ENCODE measurements at regions not wholly inside any gene's neighbourhood (a gene's known extent, or its start where the extent isn't known, plus 50 kb on each side); places are given as distances from the start of the nearest gene placed in this dataset.

DNA sequence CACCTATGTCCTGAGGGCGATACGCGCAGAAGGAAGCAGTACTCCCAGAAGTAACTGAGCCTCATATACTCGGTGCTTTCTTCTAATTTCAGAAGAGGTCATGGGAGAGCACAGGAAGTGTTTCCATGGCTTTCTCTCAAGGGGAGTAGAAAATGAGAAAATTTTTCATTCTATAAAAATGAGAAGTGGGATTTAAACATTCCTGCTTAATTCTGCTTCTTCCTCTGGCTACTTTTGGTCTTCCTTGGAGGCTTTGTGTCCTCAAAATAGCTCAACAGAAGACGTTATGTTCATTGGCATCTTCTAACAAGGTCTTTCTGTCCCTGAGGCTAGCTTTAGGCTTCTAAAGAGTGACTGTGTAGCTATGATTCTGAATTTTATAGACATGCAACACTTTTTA lies 497.0 kb downstream of the TDRD15 start:
- Histone ChIP-seq H3K36me3 (no peaks in the 10 kb centered on the region), H3K4me1 (replicated peaks) (no peaks in the 10 kb centered on the region), H3K4me3 (no peak overlapping the region), H3K27me3 (replicated peaks) (0 out of 2 replicates have a peak, but pooled peaks cover 3% of the 10 kb centered on the region), H3K27ac (no peak overlapping the region), H3K9me3 (replicated peaks) (no peaks in the 10 kb centered on the region)
- DNase-seq (ENCODE audit: low read depth in 1 of 2, low spot score in 2 of 2), result no peak

DNA sequence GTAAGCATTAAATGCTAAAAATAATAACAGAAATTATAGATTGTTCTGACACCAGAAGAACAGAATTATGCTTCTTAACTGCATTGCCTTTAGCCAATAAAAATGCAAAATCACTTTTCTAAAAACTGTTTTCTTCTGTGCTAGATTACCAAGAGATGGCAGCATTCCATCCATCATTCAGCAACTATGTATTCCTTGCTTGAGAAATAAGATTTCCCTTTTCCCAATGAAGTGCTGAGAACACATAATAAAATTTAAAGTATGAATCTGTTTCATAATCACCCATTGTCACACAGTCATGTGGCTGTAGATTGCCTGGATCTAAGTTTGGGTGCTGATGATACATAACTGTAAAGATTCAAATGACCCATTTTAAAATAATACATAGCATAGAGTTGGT lies 504.2 kb downstream of the TDRD15 start:
- DNase-seq (ENCODE audit: low read depth in 1 of 2, low spot score in 2 of 2), result no peak
- H3K27ac ChIP-seq, result no peak overlapping the region
- H3K27me3 ChIP-seq (replicated peaks), result 0 out of 2 replicates have a peak, but pooled peaks cover 3% of the 10 kb centered on the region
- no peak overlapping the region for H3K4me3 ChIP-seq
- H3K36me3 ChIP-seq, result no peaks in the 10 kb centered on the region
- H3K4me1 ChIP-seq (replicated peaks), result no peaks in the 10 kb centered on the region
- no peaks in the 10 kb centered on the region for H3K9me3 ChIP-seq (replicated peaks)

DNA sequence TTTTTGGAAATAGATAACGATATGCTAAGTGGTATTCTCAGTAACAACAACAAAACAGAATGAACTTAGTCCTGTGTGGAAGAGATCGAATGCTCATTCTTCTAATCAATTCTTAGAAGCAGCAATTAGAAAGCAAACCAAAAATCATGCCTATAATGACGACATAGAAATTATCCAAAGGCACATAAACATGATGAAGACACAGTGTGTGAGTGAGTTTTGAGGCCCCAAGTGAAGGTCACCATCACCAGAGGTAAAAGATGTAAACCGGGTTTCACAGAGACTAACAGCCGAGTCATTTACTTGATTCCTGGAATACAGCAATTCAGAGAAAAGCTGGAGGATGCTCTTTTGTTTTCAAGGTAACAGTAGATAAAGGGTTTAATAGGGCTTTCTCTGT lies 509.2 kb downstream of the TDRD15 start:
- no peaks in the 10 kb centered on the region for H3K4me1 ChIP-seq (replicated peaks)
- no peaks in the 10 kb centered on the region for H3K9me3 ChIP-seq (replicated peaks)
- H3K4me3 ChIP-seq, result no peak overlapping the region
- no peaks in the 10 kb centered on the region for H3K36me3 ChIP-seq
- H3K27ac ChIP-seq, result no peak overlapping the region
- H3K27me3 ChIP-seq (replicated peaks), result no peaks in the 10 kb centered on the region
- DNase-seq (ENCODE audit: low read depth in 1 of 2, low spot score in 2 of 2), result no peak

DNA sequence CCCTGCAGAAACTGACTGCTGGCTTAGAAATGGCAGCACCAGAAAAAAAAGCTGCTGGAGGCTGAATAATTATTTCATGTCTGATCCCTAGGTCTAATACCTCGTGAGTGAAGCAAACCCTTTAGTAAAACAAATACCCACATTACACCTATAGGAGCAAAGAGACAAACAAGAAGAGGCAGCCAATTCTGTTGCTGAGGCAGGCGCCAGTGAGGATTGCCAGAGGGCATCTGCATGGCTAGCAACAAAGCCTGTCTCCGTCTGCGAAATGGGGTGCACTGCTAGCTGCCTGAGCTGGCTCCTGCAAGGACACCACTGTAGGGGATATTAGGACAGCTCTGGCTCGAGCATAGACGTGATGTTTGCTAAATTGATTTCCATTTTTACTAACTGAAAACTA lies 509.7 kb downstream of the TDRD15 start:
- Histone ChIP-seq H3K9me3 (replicated peaks) (no peaks in the 10 kb centered on the region), H3K27me3 (replicated peaks) (no peaks in the 10 kb centered on the region), H3K27ac (no peak overlapping the region), H3K36me3 (no peaks in the 10 kb centered on the region), H3K4me3 (no peak overlapping the region), H3K4me1 (replicated peaks) (no peaks in the 10 kb centered on the region)
- no peak for DNase-seq (ENCODE audit: low read depth in 1 of 2, low spot score in 2 of 2)

DNA sequence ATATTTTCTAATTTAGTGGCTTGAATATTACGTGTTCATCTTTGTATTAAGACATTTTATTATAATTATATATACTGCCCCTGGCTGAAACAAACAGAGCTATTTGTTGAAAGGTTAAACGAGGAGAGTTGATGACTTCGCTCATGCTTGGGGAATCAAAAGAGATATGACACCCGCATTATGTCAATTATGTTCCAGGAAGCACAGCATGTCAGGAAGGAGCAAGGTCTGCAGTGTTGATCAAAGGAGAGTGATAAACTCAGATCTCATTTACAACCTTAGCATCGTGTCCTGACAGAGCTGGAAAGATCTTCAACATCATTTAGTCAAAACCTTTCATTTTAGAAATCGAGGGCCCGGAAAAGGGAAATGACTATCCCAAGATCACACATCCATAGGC lies 510.1 kb downstream of the TDRD15 start:
- Histone ChIP-seq H3K4me1 (replicated peaks) (no peaks in the 10 kb centered on the region), H3K36me3 (no peaks in the 10 kb centered on the region), H3K4me3 (no peak overlapping the region), H3K9me3 (replicated peaks) (no peaks in the 10 kb centered on the region), H3K27ac (no peak overlapping the region), H3K27me3 (replicated peaks) (no peaks in the 10 kb centered on the region)
- DNase-seq (ENCODE audit: low read depth in 1 of 2, low spot score in 2 of 2), result no peak

DNA sequence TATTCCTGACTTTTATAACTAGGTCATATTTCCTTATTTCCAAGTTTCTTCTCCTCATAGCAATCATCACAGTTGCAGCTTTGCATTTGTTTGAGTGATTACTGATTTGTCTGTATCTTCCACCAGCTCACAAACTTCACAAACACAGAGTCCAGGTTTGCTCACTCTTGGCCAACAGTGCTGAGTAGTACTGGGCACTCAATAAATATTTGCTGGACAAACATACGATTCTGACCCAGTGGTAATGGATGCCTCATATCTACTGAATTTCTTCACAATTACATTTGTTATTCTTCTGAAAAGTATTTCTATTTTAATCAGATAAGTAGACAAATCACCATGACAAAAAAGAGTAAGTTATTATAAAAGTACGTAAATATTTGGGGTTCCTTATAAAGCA lies 516.3 kb downstream of the TDRD15 start:
- Histone ChIP-seq H3K4me1 (replicated peaks) (peaks cover 14% of the 10 kb centered on the region), H3K4me3 (no peak overlapping the region), H3K9me3 (replicated peaks) (no peaks in the 10 kb centered on the region), H3K36me3 (no peaks in the 10 kb centered on the region), H3K27me3 (replicated peaks) (no peaks in the 10 kb centered on the region), H3K27ac (no peak overlapping the region)
- no peak for DNase-seq (ENCODE audit: low read depth in 1 of 2, low spot score in 2 of 2)

DNA sequence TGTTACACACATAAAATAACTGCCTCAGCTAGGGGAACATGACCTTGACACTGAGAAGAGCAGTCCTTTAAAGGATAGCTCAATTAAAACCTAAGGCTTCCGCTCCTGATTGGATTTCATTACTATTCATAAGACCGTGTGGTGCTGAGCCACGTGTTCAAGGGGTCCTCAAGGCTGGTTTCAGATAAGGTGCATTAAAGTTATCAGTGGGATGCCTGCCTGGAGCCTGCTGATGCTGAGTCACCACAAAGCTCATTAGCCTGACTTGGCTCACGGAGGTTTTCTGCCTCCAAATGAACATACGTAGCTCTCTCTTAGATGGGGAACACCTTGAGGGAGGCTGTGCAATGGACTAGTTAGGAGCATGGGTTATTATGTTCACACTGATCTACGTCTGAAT lies 518.9 kb downstream of the TDRD15 start:
- peak in 1 of 2 experiments; percentile 16 for DNase-seq (ENCODE audit: low read depth in 1 of 2, low spot score in 2 of 2)
- peak overlapping the region; percentile 23 for H3K27ac ChIP-seq

DNA sequence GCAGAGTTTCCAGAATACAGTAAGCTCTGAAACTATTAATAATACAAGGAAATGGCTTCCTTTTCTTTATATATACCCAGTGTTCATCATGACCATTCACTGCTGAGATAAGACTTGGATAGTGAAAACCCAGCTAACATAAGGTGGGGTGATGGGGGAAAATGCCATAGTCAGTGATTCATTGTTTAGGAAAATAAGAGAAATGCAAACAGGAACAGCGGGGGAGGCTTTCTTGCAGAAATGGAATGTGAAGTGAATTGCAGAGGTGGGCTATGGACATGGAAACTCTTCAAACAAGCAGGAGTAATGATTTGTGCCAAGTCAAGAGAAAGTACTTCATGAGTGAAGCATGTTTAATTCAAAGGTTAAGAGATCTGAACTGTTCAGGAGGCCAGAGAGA lies 519.4 kb downstream of the TDRD15 start:
- DNase-seq (ENCODE audit: low read depth in 1 of 2, low spot score in 2 of 2), result peak; percentile 44 to 60
- peak overlapping the region; percentile 23 for H3K27ac ChIP-seq
- H3K4me1 ChIP-seq (replicated peaks), result peaks cover 14% of the 10 kb centered on the region
- H3K36me3 ChIP-seq, result no peaks in the 10 kb centered on the region
- no peak overlapping the region for H3K4me3 ChIP-seq
- no peaks in the 10 kb centered on the region for H3K27me3 ChIP-seq (replicated peaks)
- H3K9me3 ChIP-seq (replicated peaks), result no peaks in the 10 kb centered on the region

More for the DNA sequence above, 518.9 kb downstream of the TDRD15 start:
- Histone ChIP-seq H3K9me3 (replicated peaks) (no peaks in the 10 kb centered on the region), H3K4me1 (replicated peaks) (peaks cover 14% of the 10 kb centered on the region), H3K4me3 (no peak overlapping the region), H3K27me3 (replicated peaks) (no peaks in the 10 kb centered on the region), H3K36me3 (no peaks in the 10 kb centered on the region)

DNA sequence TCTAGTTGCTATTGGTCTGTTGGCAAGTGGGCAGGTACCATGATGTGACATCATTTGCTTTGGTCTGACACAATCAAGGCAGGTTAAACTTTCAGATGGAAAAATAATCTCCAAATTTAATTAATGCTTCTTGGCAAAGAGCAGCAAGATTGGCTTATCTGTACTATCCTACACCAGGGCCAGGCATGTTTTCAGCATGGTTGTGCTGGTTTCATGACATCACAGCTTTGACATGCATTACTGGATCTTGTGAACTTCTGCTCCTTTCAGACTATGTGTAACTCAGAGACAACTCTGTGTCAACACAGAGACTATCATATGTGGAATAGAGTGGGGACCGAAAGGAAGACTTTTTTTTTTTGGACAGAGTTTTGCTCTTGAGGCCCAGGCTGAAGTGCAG lies 520.5 kb downstream of the TDRD15 start:
- Histone ChIP-seq H3K36me3 (no peaks in the 10 kb centered on the region), H3K9me3 (replicated peaks) (no peaks in the 10 kb centered on the region), H3K4me3 (no peak overlapping the region), H3K27me3 (replicated peaks) (no peaks in the 10 kb centered on the region), H3K4me1 (replicated peaks) (peaks cover 14% of the 10 kb centered on the region), H3K27ac (no peak overlapping the region)
- DNase-seq (ENCODE audit: low read depth in 1 of 2, low spot score in 2 of 2), result no peak

DNA sequence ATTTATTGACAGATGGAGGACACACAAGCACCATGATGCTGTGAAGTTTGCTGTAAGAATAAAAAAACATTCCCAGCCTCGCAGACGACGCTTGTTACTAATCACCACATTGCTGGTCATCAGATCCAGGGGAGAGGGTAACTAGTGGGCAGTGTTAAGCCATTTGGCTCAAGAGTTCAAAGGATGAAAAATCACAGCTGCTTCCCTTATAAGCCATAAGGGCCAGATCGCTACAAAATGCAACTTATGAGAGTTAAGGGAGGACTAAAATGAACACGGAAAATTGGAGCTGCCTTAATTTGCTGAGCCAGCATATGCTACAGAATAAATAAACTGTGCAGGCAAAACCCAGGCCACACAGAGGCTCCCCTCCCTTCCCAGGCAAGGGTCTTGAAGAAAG lies 522.6 kb downstream of the TDRD15 start:
- H3K36me3 ChIP-seq, result no peaks in the 10 kb centered on the region
- DNase-seq (ENCODE audit: low read depth in 1 of 2, low spot score in 2 of 2), result no peak
- peaks cover 14% of the 10 kb centered on the region for H3K4me1 ChIP-seq (replicated peaks)
- no peak overlapping the region for H3K4me3 ChIP-seq
- H3K27ac ChIP-seq, result no peak overlapping the region
- no peaks in the 10 kb centered on the region for H3K9me3 ChIP-seq (replicated peaks)
- H3K27me3 ChIP-seq (replicated peaks), result no peaks in the 10 kb centered on the region

DNA sequence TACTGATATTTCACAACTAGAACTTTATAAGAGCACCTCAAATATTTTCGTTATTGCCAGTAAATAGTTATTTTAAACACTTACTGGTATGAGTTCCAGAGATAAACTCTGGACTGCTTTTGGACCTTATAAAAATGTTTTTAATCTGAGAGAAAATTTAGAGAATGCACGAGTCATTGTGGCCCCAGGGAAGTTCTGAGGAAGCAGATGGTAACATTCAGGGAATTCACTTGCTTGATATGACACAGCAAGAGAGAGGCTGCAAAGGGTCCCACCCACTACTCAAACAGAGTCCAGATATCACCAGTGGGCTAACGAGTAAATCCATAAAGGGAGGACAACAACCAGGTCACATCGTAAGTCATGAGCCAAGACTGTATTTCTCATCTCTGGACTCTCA lies 526.8 kb downstream of the TDRD15 start:
- Histone ChIP-seq H3K27me3 (replicated peaks) (no peaks in the 10 kb centered on the region), H3K4me1 (replicated peaks) (no peaks in the 10 kb centered on the region; the same call in 1 of the 2 replicates), H3K27ac (no peak overlapping the region), H3K9me3 (replicated peaks) (no peaks in the 10 kb centered on the region), H3K4me3 (no peak overlapping the region), H3K36me3 (no peaks in the 10 kb centered on the region)
- DNase-seq (ENCODE audit: low read depth in 1 of 2, low spot score in 2 of 2), result no peak

DNA sequence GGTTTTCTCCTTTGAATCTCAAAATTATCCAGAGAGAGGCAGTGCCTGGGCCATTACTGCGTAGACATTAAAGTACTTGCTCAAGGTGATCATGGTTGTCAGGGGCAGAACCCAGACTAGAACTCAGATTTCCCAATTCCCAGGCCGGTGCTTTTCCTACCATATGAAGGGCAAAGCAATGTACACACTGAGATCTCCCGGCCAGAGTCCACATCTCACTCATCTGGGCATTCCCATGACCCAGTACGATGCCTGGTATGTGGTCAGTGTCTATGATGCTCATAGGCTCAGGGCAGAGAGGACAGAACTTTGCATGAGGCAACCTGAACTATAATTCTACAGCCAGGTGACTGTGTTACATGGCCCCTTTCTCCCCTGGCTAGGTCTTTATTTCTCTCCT lies 531.4 kb downstream of the TDRD15 start:
- Histone ChIP-seq H3K36me3 (no peaks in the 10 kb centered on the region), H3K4me3 (no peak overlapping the region), H3K27ac (no peak overlapping the region), H3K4me1 (replicated peaks) (no peaks in the 10 kb centered on the region; the same call in 1 of the 2 replicates), H3K9me3 (replicated peaks) (no peaks in the 10 kb centered on the region), H3K27me3 (replicated peaks) (no peaks in the 10 kb centered on the region)
- no peak for DNase-seq (ENCODE audit: low read depth in 1 of 2, low spot score in 2 of 2)

DNA sequence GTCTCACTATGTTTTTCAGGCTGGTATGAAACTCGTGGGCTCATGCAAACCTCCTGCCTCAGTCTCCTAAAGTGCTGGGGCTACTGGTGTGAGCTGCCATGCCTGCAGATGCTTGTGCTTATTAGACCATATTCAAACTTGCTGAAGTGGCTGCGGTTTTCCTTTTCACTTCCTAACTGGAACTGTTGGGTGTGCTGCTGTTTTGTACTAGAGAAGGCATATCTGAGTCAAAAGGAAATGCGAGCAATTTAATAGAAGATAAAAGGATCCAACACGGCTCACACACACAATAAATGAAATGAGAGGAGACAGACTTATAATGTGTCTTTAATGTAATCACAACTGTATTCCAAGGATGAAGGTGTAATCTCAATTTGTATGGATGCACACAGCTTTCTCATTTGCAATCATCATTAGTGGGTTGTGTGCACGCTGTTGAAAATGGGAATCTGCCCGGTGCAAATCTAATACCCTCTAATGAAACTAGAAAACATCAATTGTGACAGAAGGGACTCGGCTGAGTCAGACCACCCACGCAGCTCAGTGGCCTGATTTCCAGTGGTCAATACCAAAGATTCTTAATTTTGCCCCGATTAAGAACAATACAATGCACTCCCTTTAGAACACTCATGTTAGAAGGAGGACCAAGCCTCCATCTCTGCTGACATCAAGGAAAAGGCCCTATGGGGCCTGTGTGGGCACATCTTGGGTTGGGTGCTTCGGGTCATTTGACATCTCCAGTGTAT lies 532.7 kb downstream of the TDRD15 start:
- Histone ChIP-seq H3K9me3 (replicated peaks) (no peaks in the 10 kb centered on the region), H3K36me3 (no peaks in the 10 kb centered on the region)
- DNase-seq (ENCODE audit: low read depth in 1 of 2, low spot score in 2 of 2), result no peak

DNA sequence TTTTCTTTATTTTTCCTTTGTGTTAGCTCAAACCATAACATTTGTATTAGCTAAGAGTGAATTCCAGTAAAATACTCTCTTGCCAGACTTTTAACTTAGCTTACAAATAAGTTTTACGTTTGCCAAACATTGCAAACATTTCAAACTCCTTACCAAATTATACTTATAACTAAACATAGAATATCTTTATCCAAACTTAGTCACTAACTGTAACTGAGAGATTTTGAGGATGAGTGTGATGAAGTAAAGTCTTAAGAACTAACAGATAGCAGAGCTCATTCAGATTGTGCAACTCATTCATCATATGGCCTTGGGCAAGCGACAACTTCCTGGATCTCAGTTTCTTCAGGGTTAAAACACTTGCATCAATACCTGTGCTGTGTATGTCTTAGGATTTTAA lies 533.7 kb downstream of the TDRD15 start:
- no peaks in the 10 kb centered on the region for H3K27me3 ChIP-seq (replicated peaks)
- no peak for DNase-seq (ENCODE audit: low read depth in 1 of 2, low spot score in 2 of 2)
- no peak overlapping the region for H3K4me3 ChIP-seq
- no peak overlapping the region for H3K27ac ChIP-seq
- no peaks in the 10 kb centered on the region; the same call in 1 of the 2 replicates for H3K4me1 ChIP-seq (replicated peaks)
- no peaks in the 10 kb centered on the region for H3K9me3 ChIP-seq (replicated peaks)
- no peaks in the 10 kb centered on the region for H3K36me3 ChIP-seq

More for the DNA sequence above, 532.7 kb downstream of the TDRD15 start:
- no peaks in the 10 kb centered on the region for H3K27me3 ChIP-seq (replicated peaks)
- H3K4me3 ChIP-seq, result no peak overlapping the region
- H3K4me1 ChIP-seq (replicated peaks), result no peaks in the 10 kb centered on the region; the same call in 1 of the 2 replicates
- no peak overlapping the region for H3K27ac ChIP-seq

DNA sequence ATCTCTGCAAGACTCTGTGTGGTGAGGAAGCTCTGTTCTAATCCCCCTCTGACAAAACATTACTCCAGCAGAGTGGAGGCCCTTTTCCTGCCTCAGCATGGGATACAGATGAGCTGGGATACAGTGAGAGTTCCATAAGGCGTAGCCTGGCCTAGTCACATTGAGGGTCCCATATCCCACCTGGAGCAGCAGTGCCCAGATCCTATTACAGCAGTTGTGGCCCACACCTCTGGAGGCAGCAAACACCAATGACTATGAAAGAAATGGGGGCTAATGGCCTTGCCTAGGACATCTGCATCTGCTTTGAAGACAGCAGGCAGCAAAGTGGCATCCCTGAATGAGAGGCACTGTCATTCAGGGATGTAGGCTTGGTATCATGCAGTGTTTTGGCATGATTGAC lies 534.5 kb downstream of the TDRD15 start:
- Histone ChIP-seq H3K36me3 (no peaks in the 10 kb centered on the region), H3K9me3 (replicated peaks) (no peaks in the 10 kb centered on the region), H3K27me3 (replicated peaks) (no peaks in the 10 kb centered on the region), H3K4me1 (replicated peaks) (no peaks in the 10 kb centered on the region), H3K4me3 (no peak overlapping the region), H3K27ac (no peak overlapping the region)
- no peak for DNase-seq (ENCODE audit: low read depth in 1 of 2, low spot score in 2 of 2)

All from SJSA1 (cell line).